ENCODE measurements at regions not wholly inside any gene's neighbourhood (a gene's known extent, or its start where the extent isn't known, plus 50 kb on each side); places are given as distances from the start of the nearest gene placed in this dataset.
A peak's percentile ranks its signal among the peaks of the same experiment; 100 is the strongest.

- H3K9me3 Mint-ChIP-seq, result no peaks in the 10 kb centered on the region
- H3K27ac Mint-ChIP-seq, result no peak overlapping the region
- CTCF ChIA-PET, result no interaction called here
- peaks cover 11% of the 10 kb centered on the region for H3K27me3 Mint-ChIP-seq
- H3K4me3 Mint-ChIP-seq, result no peak overlapping the region
- DNase-seq, result no peak
- H3K36me3 Mint-ChIP-seq, result no peaks in the 10 kb centered on the region
- H3K4me1 Mint-ChIP-seq, result peaks cover 9% of the 10 kb centered on the region
These were observed 124.4 kb upstream of the JARID2 start for GRCh38 chr6:15121443-15121842.

- H3K9me3 Mint-ChIP-seq, result no peaks in the 10 kb centered on the region
- CTCF ChIA-PET, result no interaction called here
- H3K27me3 Mint-ChIP-seq, result peaks cover 14% of the 10 kb centered on the region
- no peak overlapping the region for H3K27ac Mint-ChIP-seq
- H3K36me3 Mint-ChIP-seq, result no peaks in the 10 kb centered on the region
- H3K4me3 Mint-ChIP-seq, result no peak overlapping the region
- H3K4me1 Mint-ChIP-seq, result peaks cover 9% of the 10 kb centered on the region
- DNase-seq, result no peak
These were observed 123.8 kb upstream of the JARID2 start for GRCh38 chr6:15121977-15122550.

- Mint-ChIP-seq H3K4me1 (peaks cover 23% of the 10 kb centered on the region), H3K27me3 (peaks cover 14% of the 10 kb centered on the region), H3K27ac (peak overlapping the region; percentile 83), H3K4me3 (no peak overlapping the region), H3K36me3 (peaks cover 1% of the 10 kb centered on the region), H3K9me3 (no peaks in the 10 kb centered on the region)
- DNase-seq, result no peak
- CTCF ChIA-PET, result no interaction called here
These were observed 116.0 kb upstream of the JARID2 start for GRCh38 chr6:15129887-15130286.

GRCh38 chr6:15131234-15131633 is 114.6 kb upstream of the JARID2 start:
- no peaks in the 10 kb centered on the region for H3K9me3 Mint-ChIP-seq
- CTCF ChIA-PET, result no interaction called here
- H3K4me1 Mint-ChIP-seq, result peaks cover 23% of the 10 kb centered on the region
- peaks cover 1% of the 10 kb centered on the region for H3K36me3 Mint-ChIP-seq
- H3K4me3 Mint-ChIP-seq, result no peak overlapping the region
- DNase-seq, result no peak
- no peak overlapping the region for H3K27ac Mint-ChIP-seq
- H3K27me3 Mint-ChIP-seq, result peaks cover 6% of the 10 kb centered on the region

GRCh38 chr6:15131651-15132061 is 114.2 kb upstream of the JARID2 start:
- DNase-seq, result no peak
- Mint-ChIP-seq H3K36me3 (peaks cover 1% of the 10 kb centered on the region), H3K9me3 (no peaks in the 10 kb centered on the region), H3K4me3 (no peak overlapping the region), H3K27me3 (peaks cover 1% of the 10 kb centered on the region), H3K4me1 (peaks cover 23% of the 10 kb centered on the region), H3K27ac (no peak overlapping the region)
- CTCF ChIA-PET, result no interaction called here

GRCh38 chr6:15132167-15132566 is 113.7 kb upstream of the JARID2 start:
- no peak overlapping the region for H3K4me3 Mint-ChIP-seq
- no peak overlapping the region for H3K27ac Mint-ChIP-seq
- peaks cover 23% of the 10 kb centered on the region for H3K4me1 Mint-ChIP-seq

GRCh38 chr6:15132854-15133670 is 112.8 kb upstream of the JARID2 start:
- Mint-ChIP-seq H3K36me3 (peaks cover 1% of the 10 kb centered on the region), H3K27me3 (no peaks in the 10 kb centered on the region), H3K9me3 (no peaks in the 10 kb centered on the region), H3K4me1 (peaks cover 26% of the 10 kb centered on the region), H3K4me3 (no peak overlapping the region), H3K27ac (no peak overlapping the region)
- CTCF ChIA-PET, result no interaction called here
- no peak for DNase-seq

More at GRCh38 chr6:15132167-15132566, 113.7 kb upstream of the JARID2 start:
- Mint-ChIP-seq H3K36me3 (peaks cover 1% of the 10 kb centered on the region), H3K27me3 (no peaks in the 10 kb centered on the region), H3K9me3 (no peaks in the 10 kb centered on the region)
- CTCF ChIA-PET, result no interaction called here
- DNase-seq, result no peak

GRCh38 chr6:15137086-15137485 is 108.8 kb upstream of the JARID2 start:
- CTCF ChIA-PET, result no interaction called here
- no peaks in the 10 kb centered on the region for H3K9me3 Mint-ChIP-seq
- no peaks in the 10 kb centered on the region for H3K27me3 Mint-ChIP-seq
- no peaks in the 10 kb centered on the region for H3K36me3 Mint-ChIP-seq
- no peak overlapping the region for H3K4me3 Mint-ChIP-seq
- peaks cover 2% of the 10 kb centered on the region for H3K4me1 Mint-ChIP-seq
- H3K27ac Mint-ChIP-seq, result no peak overlapping the region
- no peak for DNase-seq

GRCh38 chr6:15143086-15143485 is 102.8 kb upstream of the JARID2 start:
- H3K4me1 Mint-ChIP-seq, result no peaks in the 10 kb centered on the region
- no peak overlapping the region for H3K27ac Mint-ChIP-seq
- peaks cover 11% of the 10 kb centered on the region for H3K27me3 Mint-ChIP-seq
- no peak for DNase-seq
- H3K9me3 Mint-ChIP-seq, result no peaks in the 10 kb centered on the region
- no peaks in the 10 kb centered on the region for H3K36me3 Mint-ChIP-seq
- no peak overlapping the region for H3K4me3 Mint-ChIP-seq
- CTCF ChIA-PET, result no interaction called here

- CTCF ChIA-PET, result no interaction called here
- Mint-ChIP-seq H3K27ac (no peak overlapping the region), H3K4me1 (no peaks in the 10 kb centered on the region), H3K27me3 (peaks cover 11% of the 10 kb centered on the region), H3K36me3 (no peaks in the 10 kb centered on the region), H3K9me3 (no peaks in the 10 kb centered on the region), H3K4me3 (no peak overlapping the region)
- no peak for DNase-seq
These were observed 102.3 kb upstream of the JARID2 start for GRCh38 chr6:15143540-15143939.

- H3K4me1 Mint-ChIP-seq, result no peaks in the 10 kb centered on the region
- H3K27me3 Mint-ChIP-seq, result peaks cover 11% of the 10 kb centered on the region
- H3K27ac Mint-ChIP-seq, result no peak overlapping the region
- H3K4me3 Mint-ChIP-seq, result no peak overlapping the region
- DNase-seq, result no peak
- H3K9me3 Mint-ChIP-seq, result no peaks in the 10 kb centered on the region
- CTCF ChIA-PET, result interaction anchor here (0.7 kb wide), 1 partner anchor 531 kb away, joined by 3 read pairs; no protein-coding TSS in a partner anchor
- H3K36me3 Mint-ChIP-seq, result no peaks in the 10 kb centered on the region
These were observed 100.0 kb upstream of the JARID2 start for GRCh38 chr6:15145821-15146220.

GRCh38 chr6:15147827-15148226 is 98.0 kb upstream of the JARID2 start:
- H3K9me3 Mint-ChIP-seq, result no peaks in the 10 kb centered on the region
- H3K36me3 Mint-ChIP-seq, result no peaks in the 10 kb centered on the region
- DNase-seq, result no peak
- H3K4me1 Mint-ChIP-seq, result no peaks in the 10 kb centered on the region
- H3K4me3 Mint-ChIP-seq, result no peak overlapping the region
- peaks cover 9% of the 10 kb centered on the region for H3K27me3 Mint-ChIP-seq
- no peak overlapping the region for H3K27ac Mint-ChIP-seq
- CTCF ChIA-PET, result no interaction called here

GRCh38 chr6:15148356-15148946 is 97.4 kb upstream of the JARID2 start:
- CTCF ChIA-PET, result no interaction called here
- Mint-ChIP-seq H3K27ac (no peak overlapping the region), H3K4me1 (no peaks in the 10 kb centered on the region), H3K36me3 (no peaks in the 10 kb centered on the region), H3K27me3 (peaks cover 6% of the 10 kb centered on the region), H3K4me3 (no peak overlapping the region), H3K9me3 (no peaks in the 10 kb centered on the region)
- no peak for DNase-seq

GRCh38 chr6:15150207-15150606 is 95.7 kb upstream of the JARID2 start:
- no peaks in the 10 kb centered on the region for H3K9me3 Mint-ChIP-seq
- H3K4me1 Mint-ChIP-seq, result no peaks in the 10 kb centered on the region
- H3K36me3 Mint-ChIP-seq, result no peaks in the 10 kb centered on the region
- H3K27me3 Mint-ChIP-seq, result no peaks in the 10 kb centered on the region
- no peak for DNase-seq
- CTCF ChIA-PET, result no interaction called here
- H3K4me3 Mint-ChIP-seq, result no peak overlapping the region
- no peak overlapping the region for H3K27ac Mint-ChIP-seq

GRCh38 chr6:15152700-15153099 is 93.2 kb upstream of the JARID2 start:
- no peaks in the 10 kb centered on the region for H3K27me3 Mint-ChIP-seq
- CTCF ChIA-PET, result no interaction called here
- no peaks in the 10 kb centered on the region for H3K9me3 Mint-ChIP-seq
- H3K36me3 Mint-ChIP-seq, result no peaks in the 10 kb centered on the region
- DNase-seq, result no peak
- no peak overlapping the region for H3K27ac Mint-ChIP-seq
- no peak overlapping the region for H3K4me3 Mint-ChIP-seq
- no peaks in the 10 kb centered on the region for H3K4me1 Mint-ChIP-seq

Data from activated naive CD4-positive, alpha-beta T cell treated with anti-CD3 and anti-CD28 coated beads, Interleukin-2, amount 10 ng/mL, durations not matched to agents 7 days and 5 days (primary cell).